HEK293 (cell line): ENCODE measurements at regions not wholly inside any gene's neighbourhood (a gene's known extent, or its start where the extent isn't known, plus 50 kb on each side); places are given as distances from the start of the nearest gene placed in this dataset.

Experiments
- KLF16 ChIP-seq: fragments of 450-650 bp; formaldehyde crosslinking; IDR thresholded peaks from 2 replicates; pipeline ENCODE4 v1.5.1; 2017; ENCODE audit warnings: missing biosample characterization, missing genetic modification characterization
- TSHZ1 ChIP-seq: fragments of 450-650 bp; formaldehyde crosslinking; IDR thresholded peaks from 2 replicates; pipeline ENCODE4 v1.5.1; 2016; ENCODE audit warnings: missing biosample characterization, missing genetic modification characterization, borderline replicate concordance
- TF ChIP-seq, protein P1 (sequence below): fragments of 450-650 bp; formaldehyde crosslinking; IDR thresholded peaks from 2 replicates; pipeline ENCODE4 v1.5.1; 2016; ENCODE audit warnings: missing biosample characterization, missing genetic modification characterization

DNA sequence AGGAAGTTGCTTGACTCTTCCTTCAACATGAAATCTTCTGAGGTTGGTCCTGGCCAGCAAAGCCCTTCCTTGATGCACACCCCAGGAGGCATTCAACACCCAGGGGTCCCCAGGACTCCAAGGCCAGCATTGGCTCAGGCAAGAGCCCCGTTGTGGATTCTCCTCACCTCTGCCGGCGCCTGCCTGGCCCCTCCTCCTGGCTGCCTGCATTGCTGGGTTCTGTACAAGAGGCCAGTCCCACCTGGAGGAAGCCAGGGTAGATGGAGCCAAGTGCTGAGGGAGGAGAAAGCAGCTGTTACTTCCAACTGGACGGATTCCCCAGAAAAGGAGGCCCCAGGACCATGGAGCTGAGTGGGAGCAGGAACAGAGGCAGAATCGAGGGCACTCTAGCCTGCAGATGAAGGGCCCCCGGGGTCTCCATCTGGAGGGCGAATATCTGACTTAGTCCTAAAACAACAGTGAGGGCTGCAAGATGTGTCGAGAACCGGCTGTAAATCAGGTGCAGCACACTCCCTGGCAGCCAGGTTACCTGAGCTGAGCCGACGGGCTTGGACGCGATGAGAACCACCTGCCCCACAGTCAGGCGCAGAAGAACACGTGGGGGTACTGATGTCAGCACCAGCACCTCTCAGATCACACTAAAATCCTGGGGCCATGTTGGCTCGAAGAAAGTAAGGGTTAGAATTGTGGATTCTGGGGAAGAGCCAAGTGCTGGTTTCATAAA lies 399.6 kb upstream of the SALL3 start:
- TF ChIP-seq TSHZ1 (tag by site-specific recombination) (no peak), KLF16 (tag by site-specific recombination) (no peak)
- TF ChIP-seq, protein P1, sequence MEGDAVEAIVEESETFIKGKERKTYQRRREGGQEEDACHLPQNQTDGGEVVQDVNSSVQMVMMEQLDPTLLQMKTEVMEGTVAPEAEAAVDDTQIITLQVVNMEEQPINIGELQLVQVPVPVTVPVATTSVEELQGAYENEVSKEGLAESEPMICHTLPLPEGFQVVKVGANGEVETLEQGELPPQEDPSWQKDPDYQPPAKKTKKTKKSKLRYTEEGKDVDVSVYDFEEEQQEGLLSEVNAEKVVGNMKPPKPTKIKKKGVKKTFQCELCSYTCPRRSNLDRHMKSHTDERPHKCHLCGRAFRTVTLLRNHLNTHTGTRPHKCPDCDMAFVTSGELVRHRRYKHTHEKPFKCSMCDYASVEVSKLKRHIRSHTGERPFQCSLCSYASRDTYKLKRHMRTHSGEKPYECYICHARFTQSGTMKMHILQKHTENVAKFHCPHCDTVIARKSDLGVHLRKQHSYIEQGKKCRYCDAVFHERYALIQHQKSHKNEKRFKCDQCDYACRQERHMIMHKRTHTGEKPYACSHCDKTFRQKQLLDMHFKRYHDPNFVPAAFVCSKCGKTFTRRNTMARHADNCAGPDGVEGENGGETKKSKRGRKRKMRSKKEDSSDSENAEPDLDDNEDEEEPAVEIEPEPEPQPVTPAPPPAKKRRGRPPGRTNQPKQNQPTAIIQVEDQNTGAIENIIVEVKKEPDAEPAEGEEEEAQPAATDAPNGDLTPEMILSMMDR = no peak
